AG09319 (cell line): ENCODE measurements at regions not wholly inside any gene's neighbourhood (a gene's known extent, or its start where the extent isn't known, plus 50 kb on each side); places are given as distances from the start of the nearest gene placed in this dataset.
"Not testable (repeated sequence)": the region's sequence is repeated elsewhere in the genome, so short reads cannot be mapped to it uniquely, and the experiment has no call there.

Source experiments
- DNase-seq: peaks from one replicate; pipeline ENCODE4 v3.0.0-alpha.2; 2010; ENCODE audit warnings: low read depth; ENCODE audit errors: extremely low read depth

DNA sequence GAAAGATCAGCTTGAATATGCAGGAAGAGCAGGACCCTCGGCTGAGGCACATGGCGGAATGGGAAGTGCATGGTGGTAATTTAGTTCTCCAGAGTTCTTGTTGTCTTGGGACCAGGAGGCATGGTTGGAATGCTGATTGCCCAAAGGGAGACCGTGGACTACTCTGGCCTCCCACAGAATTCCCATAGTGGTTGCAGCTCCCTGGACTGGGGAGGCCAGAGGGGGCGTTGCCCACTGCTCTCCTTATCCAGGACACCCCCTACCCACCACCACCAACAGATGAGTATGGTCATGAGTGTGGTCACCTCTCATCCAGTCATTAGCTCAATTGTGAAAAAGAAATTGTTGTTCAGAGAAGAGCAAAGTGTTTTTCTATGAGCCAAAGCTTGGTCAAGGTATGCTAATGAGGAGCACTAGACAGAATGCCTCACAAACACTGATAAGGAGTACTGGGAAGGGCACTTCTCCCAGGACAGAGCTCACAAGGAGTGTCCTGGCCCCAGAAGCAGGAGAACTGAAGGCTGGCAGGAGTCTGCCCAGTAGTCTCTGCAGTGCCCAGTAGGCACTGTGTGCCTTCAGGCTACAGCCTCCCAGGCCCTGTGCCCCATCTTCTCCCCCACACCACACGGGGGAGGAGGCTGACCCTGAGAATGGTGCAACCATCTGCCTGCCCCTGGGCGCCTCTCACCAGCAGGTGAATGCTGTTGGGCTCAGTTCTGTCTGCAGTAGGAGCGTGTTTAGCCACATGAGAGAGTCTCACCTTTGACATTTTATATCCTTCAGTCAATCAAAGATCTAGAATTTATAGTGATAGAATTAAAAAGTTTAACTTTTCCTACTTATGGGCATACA is 51.4 kb upstream of the NEK3 start:
- DNase-seq: not testable (repeated sequence)
